ENCODE measurements at regions not wholly inside any gene's neighbourhood (a gene's known extent, or its start where the extent isn't known, plus 50 kb on each side); places are given as distances from the start of the nearest gene placed in this dataset.
A peak's percentile ranks its signal among the peaks of the same experiment; 100 is the strongest.

DNA sequence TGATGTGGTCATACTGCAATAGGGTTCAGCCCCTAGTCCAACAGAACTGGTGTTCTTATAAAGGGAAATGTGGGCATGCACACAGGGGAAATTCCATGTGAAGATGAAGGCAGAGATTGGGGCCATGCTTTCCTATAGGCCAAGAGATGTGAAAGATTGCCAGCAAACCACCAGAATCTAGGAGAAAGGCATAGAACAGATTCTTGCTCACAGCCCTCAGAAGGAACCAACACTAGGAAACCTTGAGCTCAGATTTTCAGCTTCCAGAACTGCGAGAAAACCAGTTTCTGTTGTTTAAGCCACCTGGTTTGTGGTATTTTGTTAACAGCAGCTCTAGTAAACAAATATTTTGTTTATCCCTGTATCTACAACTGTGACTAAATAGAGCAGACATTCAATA is 197.6 kb upstream of the CITED2 start:
- DNase-seq = no peak

DNA sequence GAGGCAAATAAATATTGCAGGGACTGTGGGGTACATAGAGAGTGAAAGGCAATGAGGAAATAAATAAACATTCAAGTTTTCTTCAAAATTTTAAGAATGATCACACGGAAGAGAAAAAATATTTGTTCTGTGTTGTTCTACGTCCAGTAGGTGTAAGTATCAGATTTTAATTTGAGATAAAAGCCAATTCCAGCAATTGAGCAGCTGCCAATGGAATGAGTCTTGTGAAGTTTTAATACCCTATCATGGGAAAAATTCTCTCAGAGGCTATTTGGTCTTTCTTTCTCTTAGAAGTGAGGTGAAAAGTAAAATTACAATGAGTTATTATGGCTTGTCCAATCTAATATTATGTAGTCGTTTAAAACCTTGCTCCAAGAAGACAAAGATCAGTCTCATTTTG is 195.7 kb upstream of the CITED2 start:
- no peak for DNase-seq

GRCh38 chr6:139569566-139569965 is 195.1 kb upstream of the CITED2 start:
- DNase-seq = peak; percentile 58 to 86 (median 84)

GRCh38 chr6:139568956-139569538 is 194.6 kb upstream of the CITED2 start:
- DNase-seq = no peak

DNA sequence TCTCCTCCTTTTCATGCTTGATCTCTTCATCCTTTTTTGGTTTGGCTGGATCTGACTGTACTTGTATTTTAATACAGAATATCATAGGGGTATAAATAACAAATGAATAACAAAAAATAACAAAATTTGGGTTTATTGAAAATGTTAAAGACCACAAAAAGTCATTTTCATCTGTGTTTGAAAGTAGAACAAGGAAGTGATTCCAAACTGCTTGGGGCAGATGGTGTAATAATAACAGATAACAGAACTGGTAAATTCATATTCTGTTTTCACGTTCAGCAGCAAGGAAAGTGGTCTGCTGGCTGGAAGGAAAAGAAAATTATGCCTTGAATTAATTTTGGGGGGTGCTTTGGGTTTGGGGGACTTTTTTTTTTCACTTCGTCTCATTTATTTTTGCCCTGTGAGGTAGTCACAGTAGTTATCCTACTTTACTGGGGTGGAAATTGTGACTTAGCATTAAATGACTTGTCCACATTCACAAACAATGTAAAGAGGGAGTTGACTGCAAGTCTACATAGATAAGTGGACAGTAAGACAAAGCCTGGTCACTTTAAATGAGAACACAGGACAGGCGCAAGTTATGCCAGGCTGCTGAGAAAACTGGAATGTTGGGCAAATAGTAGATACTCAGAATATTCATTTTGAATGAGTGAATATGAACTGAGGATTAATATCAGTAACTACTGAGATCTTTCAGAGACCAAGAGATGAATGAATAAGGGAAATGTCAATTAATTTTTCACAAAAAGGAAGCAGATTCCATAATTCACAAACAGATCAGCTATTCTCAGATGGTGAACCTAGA is 193.9 kb upstream of the CITED2 start:
- DNase-seq = peak in 2 of 3 donors; percentile 45 to 53

GRCh38 chr6:139567095-139567494 is 192.6 kb upstream of the CITED2 start:
- DNase-seq = peak in 1 of 3 donors; percentile 15

DNA sequence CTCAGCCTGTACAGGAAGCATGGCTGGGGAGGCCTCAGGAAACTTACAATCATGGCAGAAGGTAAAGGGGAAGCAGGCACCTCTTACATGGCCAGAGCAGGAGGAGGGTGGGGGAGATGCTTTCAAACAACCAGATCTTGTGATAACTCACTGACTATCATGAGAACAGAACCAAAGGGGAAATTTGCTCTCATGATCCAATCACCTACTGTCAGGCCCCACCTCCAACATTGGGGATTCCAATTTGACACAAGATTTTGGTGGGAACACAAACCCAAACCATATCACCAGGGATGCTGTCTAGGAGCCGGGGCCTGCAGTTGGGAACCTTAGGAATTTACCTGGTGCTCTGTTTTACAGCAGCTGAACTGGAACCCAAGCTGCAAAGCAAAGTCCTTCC is 191.1 kb upstream of the CITED2 start:
- peak; percentile 52 to 59 (median 58) for DNase-seq

DNA sequence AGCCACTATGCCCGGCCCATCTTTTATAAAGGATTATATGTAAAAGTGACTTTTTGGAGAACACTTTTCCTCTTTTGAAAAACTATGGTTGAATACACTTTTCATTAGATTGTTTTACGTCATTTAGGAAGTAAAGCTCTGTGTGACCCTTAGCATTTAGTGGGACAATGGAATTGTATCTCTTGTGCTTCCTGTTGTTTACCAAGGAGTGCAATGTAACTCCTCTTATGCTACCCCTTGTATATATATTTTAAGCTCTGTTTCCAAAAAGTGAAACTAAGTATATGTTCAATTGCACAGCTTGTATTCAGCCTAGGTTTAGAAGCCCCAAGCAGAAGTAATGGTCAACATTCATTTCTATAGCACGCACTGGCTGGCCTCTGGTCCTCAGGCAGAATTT is 183.1 kb upstream of the CITED2 start:
- no peak for DNase-seq

- DNase-seq = no peak
These were observed 182.1 kb upstream of the CITED2 start for GRCh38 chr6:139556532-139556931.

GRCh38 chr6:139553916-139554315 is 179.5 kb upstream of the CITED2 start:
- DNase-seq = no peak

GRCh38 chr6:139551376-139551775 is 176.9 kb upstream of the CITED2 start:
- DNase-seq = no peak

GRCh38 chr6:139550361-139550760 is 175.9 kb upstream of the CITED2 start:
- DNase-seq = no peak

DNA sequence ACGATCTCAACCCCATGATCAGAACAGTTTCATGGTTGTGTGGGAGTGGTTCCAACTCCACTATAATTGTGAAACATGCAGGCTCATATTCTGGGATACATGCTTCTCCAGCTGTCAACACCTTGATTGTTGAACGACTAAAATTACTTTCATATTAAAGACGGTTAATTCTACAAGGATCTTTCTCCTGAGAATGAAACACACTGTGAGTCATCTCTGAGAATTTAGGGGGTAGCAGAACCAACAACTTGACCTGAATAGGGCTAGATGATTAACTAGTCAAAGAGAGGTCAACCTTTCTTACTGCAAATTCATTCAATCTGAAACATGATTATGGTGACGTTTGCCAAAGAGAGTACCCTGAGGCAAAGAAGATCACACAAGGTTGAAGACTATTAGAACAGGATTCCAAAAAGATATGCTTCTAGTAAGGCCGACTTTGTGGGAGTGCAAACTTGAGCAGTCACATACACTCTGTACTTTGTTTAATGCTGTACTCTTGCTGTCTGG is 175.2 kb upstream of the CITED2 start:
- DNase-seq = no peak

DNA sequence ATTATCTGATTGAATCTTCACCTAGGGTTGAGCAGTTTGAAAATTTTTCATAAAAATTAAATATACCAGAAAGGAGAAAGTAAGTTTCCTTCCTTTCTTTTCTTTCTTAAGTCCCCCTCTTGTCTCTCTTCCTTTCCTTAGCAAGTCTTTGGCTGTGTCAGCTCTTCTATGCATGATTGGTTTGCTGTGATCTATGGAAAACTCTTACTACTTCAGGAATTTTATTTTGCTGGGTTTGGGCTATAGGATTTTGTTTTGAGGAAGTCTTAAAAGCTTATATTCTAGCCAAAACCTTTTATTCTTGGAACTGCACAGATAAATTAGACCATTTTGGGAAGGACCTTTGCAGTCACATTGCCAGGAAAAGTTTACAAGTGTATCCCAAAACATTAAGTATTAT is 173.4 kb upstream of the CITED2 start:
- no peak for DNase-seq

DNA sequence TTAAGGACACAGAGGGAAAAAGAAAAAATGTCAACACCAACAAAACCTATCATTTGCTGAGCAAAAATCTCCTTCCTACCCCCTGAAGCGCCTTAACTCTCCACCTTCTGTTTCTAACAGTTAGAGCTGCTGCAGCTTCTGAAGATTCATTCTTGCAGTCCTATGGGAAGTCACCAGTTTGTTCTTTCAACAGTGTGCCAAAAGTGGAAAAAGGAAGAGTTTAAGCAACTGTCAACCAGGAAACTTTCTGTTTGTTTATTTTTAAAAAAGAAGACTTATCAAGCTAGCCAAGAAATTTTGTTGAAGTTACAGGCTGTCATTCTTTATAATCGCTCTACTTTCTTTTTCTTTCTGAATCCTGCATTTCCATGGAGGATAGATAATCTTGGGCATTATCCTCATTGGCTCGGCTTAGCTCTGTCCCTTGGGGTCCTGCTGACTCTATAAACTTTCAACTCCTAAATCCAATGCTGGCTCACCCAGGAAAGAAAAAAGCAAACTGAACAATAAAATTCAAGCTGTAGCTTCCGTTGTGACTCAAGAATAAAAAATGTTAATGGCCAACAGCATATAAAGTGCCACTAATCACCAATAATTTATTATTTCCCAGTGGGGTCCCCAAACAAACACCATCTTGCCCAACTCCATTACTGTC is 172.8 kb upstream of the CITED2 start:
- peak in 2 of 3 donors; percentile 36 to 37 for DNase-seq

DNA sequence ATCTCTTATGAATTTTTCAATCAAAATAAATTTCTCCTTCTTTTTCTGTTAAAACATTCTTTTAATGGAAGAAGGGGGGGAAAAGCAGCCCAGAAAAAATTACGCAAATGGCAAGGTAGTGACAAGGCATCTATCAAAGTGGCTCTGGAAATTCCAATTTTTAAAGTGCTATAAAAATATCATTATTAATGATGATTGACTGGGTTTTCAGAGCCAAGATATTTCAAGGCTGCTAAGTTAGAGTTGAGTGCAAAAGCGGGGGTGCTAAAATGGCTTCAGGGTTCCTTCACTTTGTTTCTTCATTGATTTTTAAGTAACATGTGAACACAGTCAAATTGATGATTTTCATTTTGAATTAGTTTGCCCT is 171.6 kb upstream of the CITED2 start:
- DNase-seq = no peak

DNA sequence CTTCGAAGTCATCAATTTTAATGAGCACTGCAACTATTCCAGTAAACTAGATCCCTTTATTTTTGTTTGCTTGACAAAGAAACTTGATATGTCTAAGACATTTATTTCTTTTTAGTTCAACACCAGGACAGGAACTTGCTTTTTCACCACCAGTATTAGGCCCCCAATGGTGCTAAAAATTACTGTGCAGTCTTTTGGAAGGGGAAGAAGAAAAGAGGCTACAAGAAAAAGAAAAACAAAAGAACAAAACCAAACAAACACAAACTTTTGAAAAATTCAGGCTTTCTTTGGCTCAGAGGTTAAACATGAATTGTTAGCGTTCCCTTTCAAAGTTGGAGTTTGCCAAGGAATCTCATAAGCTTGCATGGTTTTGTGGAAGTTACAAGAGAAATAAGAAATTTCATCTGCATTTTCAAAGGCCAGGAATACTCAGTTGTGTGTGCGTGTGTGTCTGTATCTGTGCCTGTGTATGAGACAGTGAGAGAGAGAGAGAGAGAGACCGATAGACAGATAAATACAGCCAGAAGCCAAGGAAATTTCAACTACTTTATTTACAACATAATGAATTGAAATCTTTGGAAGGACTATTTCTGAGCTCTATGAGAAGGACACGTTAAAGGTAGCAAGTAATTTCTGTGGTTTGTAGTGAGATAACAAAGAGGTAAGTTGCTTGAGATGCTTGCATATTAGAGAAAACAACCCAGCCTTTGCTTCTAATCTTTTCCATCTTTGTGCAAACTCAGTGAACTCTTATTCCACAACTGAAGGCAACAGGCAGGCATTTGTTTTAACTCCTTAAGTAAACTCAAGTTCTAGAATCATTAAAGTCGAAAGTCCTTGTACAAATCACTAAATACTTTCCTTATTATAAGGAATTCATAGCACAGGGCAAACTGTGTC is 171.0 kb upstream of the CITED2 start:
- no peak for DNase-seq

GRCh38 chr6:139544701-139545057 is 170.2 kb upstream of the CITED2 start:
- no peak for DNase-seq

DNA sequence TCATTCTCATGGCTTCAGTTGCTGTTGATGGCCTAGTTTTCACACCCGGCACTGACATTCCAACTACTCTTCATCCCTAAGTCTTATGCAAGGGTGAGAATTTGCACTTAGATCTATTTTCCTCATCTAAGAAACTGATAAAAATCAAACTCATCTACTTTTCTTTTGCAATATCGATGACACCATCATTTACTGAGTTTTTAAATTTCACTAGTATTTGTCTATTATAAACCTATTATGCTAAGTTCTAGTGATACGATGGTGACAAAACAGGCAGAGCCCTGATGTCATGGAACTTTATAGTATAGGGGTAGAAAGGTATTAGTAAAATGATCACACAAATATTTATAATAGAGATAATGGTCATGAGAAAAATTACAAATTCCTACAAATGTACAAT is 167.9 kb upstream of the CITED2 start:
- no peak for DNase-seq

GRCh38 chr6:139540894-139541293 is 166.4 kb upstream of the CITED2 start:
- no peak for DNase-seq

- DNase-seq = peak; percentile 66 to 72 (median 71)
These were observed 165.8 kb upstream of the CITED2 start for GRCh38 chr6:139540276-139540675.

DNA sequence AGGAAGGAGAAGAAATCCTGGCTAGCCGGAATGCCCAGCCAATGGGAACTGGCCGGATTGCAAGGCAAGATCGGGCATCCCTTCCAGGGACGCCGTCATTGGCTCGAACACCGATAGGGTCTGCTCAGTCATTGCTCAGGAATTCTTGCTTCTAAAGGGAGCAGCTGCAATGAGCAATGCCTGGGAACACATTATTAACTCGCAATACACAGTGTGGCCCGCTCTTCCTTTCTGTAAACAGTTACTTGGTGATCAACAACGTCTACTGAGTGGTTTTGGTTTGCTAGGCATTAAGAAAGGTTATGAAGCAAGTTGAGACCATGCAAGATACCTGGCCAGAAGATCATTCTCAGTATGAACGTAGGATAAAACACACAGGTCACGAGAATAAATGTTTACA is 165.4 kb upstream of the CITED2 start:
- DNase-seq = no peak

DNA sequence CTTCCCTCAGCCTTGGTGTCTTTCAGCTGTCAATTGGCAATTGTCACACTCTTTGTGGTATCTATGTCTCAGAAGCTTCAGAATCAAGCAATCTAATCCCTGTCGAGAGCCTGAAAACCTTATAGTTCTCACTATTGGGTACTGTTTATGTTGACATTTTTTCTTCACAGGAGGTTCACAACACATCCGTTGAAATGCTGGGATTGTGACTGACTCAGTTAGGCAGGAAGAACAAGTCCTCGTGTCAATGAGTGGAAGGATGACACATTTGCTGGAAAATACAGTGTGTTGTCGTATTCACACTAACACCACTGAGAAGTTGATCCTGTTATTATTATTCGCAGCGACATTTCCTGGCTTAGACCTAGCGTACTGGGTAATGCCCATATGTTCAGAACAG is 163.9 kb upstream of the CITED2 start:
- DNase-seq = no peak

All from suppressor macrophage treated with lipopolysaccharide for 1 hour (primary cell).